ENCODE measurements at regions not wholly inside any gene's neighbourhood (a gene's known extent, or its start where the extent isn't known, plus 50 kb on each side); places are given as distances from the start of the nearest gene placed in this dataset.
A peak's percentile ranks its signal among the peaks of the same experiment; 100 is the strongest.
"Not testable (repeated sequence)": the region's sequence is repeated elsewhere in the genome, so short reads cannot be mapped to it uniquely, and the experiment has no call there.

- H3K27ac ChIP-seq; H3K9me3 ChIP-seq; H3K36me3 ChIP-seq; H3K4me3 ChIP-seq; DNase-seq; H3K4me1 ChIP-seq; intact Hi-C loops (cut with DNase I); H3K27me3 ChIP-seq: not testable (repeated sequence)
- ATAC-seq = peak; percentile 10
Measured at GRCh38 chr2:111485895-111486294, 365.2 kb downstream of the BCL2L11 start.

GRCh38 chr2:111488451-111488850, 367.7 kb downstream of the BCL2L11 start:
- ATAC-seq; H3K4me1 ChIP-seq; H3K27ac ChIP-seq; H3K27me3 ChIP-seq; H3K9me3 ChIP-seq; DNase-seq; H3K4me3 ChIP-seq; H3K36me3 ChIP-seq; intact Hi-C loops (cut with DNase I): not testable (repeated sequence)

- H3K4me1 ChIP-seq; ATAC-seq; H3K27me3 ChIP-seq; H3K27ac ChIP-seq; H3K36me3 ChIP-seq; H3K4me3 ChIP-seq; DNase-seq; H3K9me3 ChIP-seq; intact Hi-C loops (cut with DNase I): not testable (repeated sequence)
Measured at GRCh38 chr2:111489460-111489859, 368.7 kb downstream of the BCL2L11 start.

GRCh38 chr2:111491181-111491580, 370.5 kb downstream of the BCL2L11 start:
- H3K4me3 ChIP-seq; ATAC-seq; H3K27ac ChIP-seq; intact Hi-C loops (cut with DNase I); H3K27me3 ChIP-seq; DNase-seq; H3K36me3 ChIP-seq; H3K4me1 ChIP-seq; H3K9me3 ChIP-seq: not testable (repeated sequence)

- H3K9me3 ChIP-seq; H3K36me3 ChIP-seq; DNase-seq; H3K27ac ChIP-seq; intact Hi-C loops (cut with DNase I); H3K4me3 ChIP-seq; H3K4me1 ChIP-seq; ATAC-seq; H3K27me3 ChIP-seq: not testable (repeated sequence)
Measured at GRCh38 chr2:111491614-111492013, 370.9 kb downstream of the BCL2L11 start.

GRCh38 chr2:111492995-111493719, 372.4 kb downstream of the BCL2L11 start:
- intact Hi-C loops (cut with DNase I); H3K4me1 ChIP-seq; H3K9me3 ChIP-seq; H3K27me3 ChIP-seq; DNase-seq; H3K36me3 ChIP-seq: not testable (repeated sequence)
- Histone ChIP-seq H3K27ac (peak overlapping the region; percentile 58), H3K4me3 (peak overlapping the region; percentile 43)
- peak; percentile 24 for ATAC-seq

- DNase-seq; H3K36me3 ChIP-seq; ATAC-seq; H3K9me3 ChIP-seq; H3K27me3 ChIP-seq; H3K4me1 ChIP-seq; intact Hi-C loops (cut with DNase I): not testable (repeated sequence)
- peak overlapping the region; percentile 43 for H3K4me3 ChIP-seq
- H3K27ac ChIP-seq = peak overlapping the region; percentile 58
Measured at GRCh38 chr2:111493720-111494078, 373.0 kb downstream of the BCL2L11 start.

- H3K9me3 ChIP-seq; H3K27me3 ChIP-seq; H3K4me1 ChIP-seq; intact Hi-C loops (cut with DNase I); DNase-seq; H3K36me3 ChIP-seq: not testable (repeated sequence)
- peak; percentile 68 for ATAC-seq
- Histone ChIP-seq H3K4me3 (peak overlapping the region; percentile 43), H3K27ac (peak overlapping the region; percentile 76)
Measured at GRCh38 chr2:111494288-111494980, 373.7 kb downstream of the BCL2L11 start.

- H3K4me1 ChIP-seq; H3K9me3 ChIP-seq; H3K27me3 ChIP-seq; intact Hi-C loops (cut with DNase I); DNase-seq; H3K36me3 ChIP-seq: not testable (repeated sequence)
- peak overlapping the region; percentile 43 for H3K4me3 ChIP-seq
- peak; percentile 90 for ATAC-seq
- H3K27ac ChIP-seq = peak overlapping the region; percentile 76
Measured at GRCh38 chr2:111494981-111495315, 374.2 kb downstream of the BCL2L11 start.

GRCh38 chr2:111495636-111496035, 374.9 kb downstream of the BCL2L11 start:
- intact Hi-C loops (cut with DNase I); ATAC-seq; DNase-seq; H3K4me3 ChIP-seq; H3K27ac ChIP-seq; H3K4me1 ChIP-seq; H3K9me3 ChIP-seq; H3K36me3 ChIP-seq; H3K27me3 ChIP-seq: not testable (repeated sequence)

GRCh38 chr2:111496176-111496575, 375.5 kb downstream of the BCL2L11 start:
- H3K27me3 ChIP-seq; H3K4me1 ChIP-seq; H3K36me3 ChIP-seq; ATAC-seq; H3K4me3 ChIP-seq; H3K27ac ChIP-seq; H3K9me3 ChIP-seq; intact Hi-C loops (cut with DNase I); DNase-seq: not testable (repeated sequence)

- DNase-seq; H3K27ac ChIP-seq; H3K4me3 ChIP-seq; H3K4me1 ChIP-seq; H3K27me3 ChIP-seq; intact Hi-C loops (cut with DNase I); ATAC-seq; H3K36me3 ChIP-seq; H3K9me3 ChIP-seq: not testable (repeated sequence)
Measured at GRCh38 chr2:111496860-111497259, 376.1 kb downstream of the BCL2L11 start.

- intact Hi-C loops (cut with DNase I); ATAC-seq; H3K4me3 ChIP-seq; H3K27me3 ChIP-seq; H3K27ac ChIP-seq; DNase-seq; H3K9me3 ChIP-seq; H3K4me1 ChIP-seq; H3K36me3 ChIP-seq: not testable (repeated sequence)
Measured at GRCh38 chr2:111497270-111497669, 376.6 kb downstream of the BCL2L11 start.

GRCh38 chr2:111500536-111501062, 379.9 kb downstream of the BCL2L11 start:
- intact Hi-C loops (cut with DNase I); H3K4me1 ChIP-seq; DNase-seq; H3K4me3 ChIP-seq; ATAC-seq; H3K36me3 ChIP-seq; H3K9me3 ChIP-seq; H3K27ac ChIP-seq; H3K27me3 ChIP-seq: not testable (repeated sequence)

Measured in upper lobe of right lung (tissue), 1 donor.